ENCODE measurements at regions not wholly inside any gene's neighbourhood (a gene's known extent, or its start where the extent isn't known, plus 50 kb on each side); places are given as distances from the start of the nearest gene placed in this dataset.

DNA sequence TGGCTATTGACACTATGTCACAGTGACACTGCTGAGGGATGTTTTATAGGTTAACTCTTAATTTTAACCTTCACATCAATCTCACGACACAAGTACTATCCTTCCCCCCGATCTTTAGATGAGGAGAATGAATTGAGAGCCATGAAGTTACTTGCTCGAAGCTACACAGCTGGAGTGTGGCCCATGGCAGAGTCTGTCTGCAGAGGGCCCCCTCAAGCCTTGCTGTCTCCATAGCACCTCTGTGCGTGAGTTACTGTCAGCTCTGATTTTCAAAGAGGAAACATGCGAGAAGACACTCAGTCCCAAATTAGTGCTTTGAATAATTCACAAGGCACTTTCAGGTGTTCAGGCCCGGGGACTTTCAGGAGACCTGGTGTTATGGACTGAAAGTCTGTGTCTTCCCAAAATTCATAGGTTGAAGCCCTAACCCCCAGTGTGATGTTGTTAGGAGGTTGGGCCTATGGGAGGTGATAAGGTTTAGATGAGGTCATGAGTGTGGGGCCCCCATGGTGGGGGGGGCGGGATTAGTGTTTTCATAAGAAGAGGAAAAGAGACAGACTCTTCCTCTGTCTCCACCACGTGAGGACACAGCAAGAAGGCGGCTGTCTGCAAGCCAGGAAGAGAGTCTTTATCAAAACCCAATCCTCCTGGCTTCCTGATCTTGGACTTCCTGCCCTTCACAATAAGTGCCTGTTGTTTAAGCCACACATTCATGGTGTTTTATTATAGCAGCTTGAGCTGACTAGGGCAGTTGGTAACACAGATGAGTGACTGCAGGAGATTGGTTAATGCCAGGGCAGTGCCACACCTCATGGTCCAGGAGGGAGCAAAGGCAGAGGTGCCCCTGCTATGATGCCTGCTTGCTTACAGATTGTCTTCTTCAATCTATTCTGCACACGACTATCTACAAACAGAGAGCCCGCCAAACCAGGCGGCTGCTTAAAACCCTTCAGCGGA is 281.8 kb downstream of the HAPSTR1 start:
- ATAC-seq = no peak
- TF ChIP-seq GLIS3 (CRISPR knock-in tag; IDR thresholded peaks at IDR 0.05) = no peak
- no peak for TF ChIP-seq TOX (CRISPR knock-in tag; IDR thresholded peaks at IDR 0.05; ENCODE audit: borderline replicate concordance)
- TF ChIP-seq, protein P1, sequence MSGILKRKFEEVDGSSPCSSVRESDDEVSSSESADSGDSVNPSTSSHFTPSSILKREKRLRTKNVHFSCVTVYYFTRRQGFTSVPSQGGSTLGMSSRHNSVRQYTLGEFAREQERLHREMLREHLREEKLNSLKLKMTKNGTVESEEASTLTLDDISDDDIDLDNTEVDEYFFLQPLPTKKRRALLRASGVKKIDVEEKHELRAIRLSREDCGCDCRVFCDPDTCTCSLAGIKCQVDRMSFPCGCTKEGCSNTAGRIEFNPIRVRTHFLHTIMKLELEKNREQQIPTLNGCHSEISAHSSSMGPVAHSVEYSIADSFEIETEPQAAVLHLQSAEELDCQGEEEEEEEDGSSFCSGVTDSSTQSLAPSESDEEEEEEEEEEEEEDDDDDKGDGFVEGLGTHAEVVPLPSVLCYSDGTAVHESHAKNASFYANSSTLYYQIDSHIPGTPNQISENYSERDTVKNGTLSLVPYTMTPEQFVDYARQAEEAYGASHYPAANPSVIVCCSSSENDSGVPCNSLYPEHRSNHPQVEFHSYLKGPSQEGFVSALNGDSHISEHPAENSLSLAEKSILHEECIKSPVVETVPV (CRISPR knock-in tag; IDR thresholded peaks at IDR 0.05) = no peak
- TF ChIP-seq ZNF8 (CRISPR knock-in tag; IDR thresholded peaks at IDR 0.05) = no peak
- TF ChIP-seq ZC3H10 (CRISPR knock-in tag; IDR thresholded peaks at IDR 0.05) = no peak
- no peak for TF ChIP-seq CSDC2 (CRISPR knock-in tag; IDR thresholded peaks at IDR 0.05)
- no peak for TF ChIP-seq PPARA (CRISPR knock-in tag; IDR thresholded peaks at IDR 0.05; ENCODE audit: borderline replicate concordance)
- TF ChIP-seq ZFP3 (CRISPR knock-in tag; IDR thresholded peaks at IDR 0.05) = no peak
- TF ChIP-seq BACH2 (CRISPR knock-in tag; IDR thresholded peaks at IDR 0.05; ENCODE audit: borderline replicate concordance) = no peak
- TF ChIP-seq ARNTL (CRISPR knock-in tag; IDR thresholded peaks at IDR 0.05; ENCODE audit: borderline replicate concordance, low read depth) = no peak
- no peak for TF ChIP-seq ZNF70 (CRISPR knock-in tag; IDR thresholded peaks at IDR 0.05)
- TF ChIP-seq, protein P2, sequence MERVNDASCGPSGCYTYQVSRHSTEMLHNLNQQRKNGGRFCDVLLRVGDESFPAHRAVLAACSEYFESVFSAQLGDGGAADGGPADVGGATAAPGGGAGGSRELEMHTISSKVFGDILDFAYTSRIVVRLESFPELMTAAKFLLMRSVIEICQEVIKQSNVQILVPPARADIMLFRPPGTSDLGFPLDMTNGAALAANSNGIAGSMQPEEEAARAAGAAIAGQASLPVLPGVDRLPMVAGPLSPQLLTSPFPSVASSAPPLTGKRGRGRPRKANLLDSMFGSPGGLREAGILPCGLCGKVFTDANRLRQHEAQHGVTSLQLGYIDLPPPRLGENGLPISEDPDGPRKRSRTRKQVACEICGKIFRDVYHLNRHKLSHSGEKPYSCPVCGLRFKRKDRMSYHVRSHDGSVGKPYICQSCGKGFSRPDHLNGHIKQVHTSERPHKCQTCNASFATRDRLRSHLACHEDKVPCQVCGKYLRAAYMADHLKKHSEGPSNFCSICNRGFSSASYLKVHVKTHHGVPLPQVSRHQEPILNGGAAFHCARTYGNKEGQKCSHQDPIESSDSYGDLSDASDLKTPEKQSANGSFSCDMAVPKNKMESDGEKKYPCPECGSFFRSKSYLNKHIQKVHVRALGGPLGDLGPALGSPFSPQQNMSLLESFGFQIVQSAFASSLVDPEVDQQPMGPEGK (CRISPR knock-in tag; IDR thresholded peaks at IDR 0.05; ENCODE audit: borderline replicate concordance) = no peak
- no peak for TF ChIP-seq ESRRG (CRISPR knock-in tag; IDR thresholded peaks at IDR 0.05)
- no peak for TF ChIP-seq ISL1 (CRISPR knock-in tag; IDR thresholded peaks at IDR 0.05)
- TF ChIP-seq, protein P3, sequence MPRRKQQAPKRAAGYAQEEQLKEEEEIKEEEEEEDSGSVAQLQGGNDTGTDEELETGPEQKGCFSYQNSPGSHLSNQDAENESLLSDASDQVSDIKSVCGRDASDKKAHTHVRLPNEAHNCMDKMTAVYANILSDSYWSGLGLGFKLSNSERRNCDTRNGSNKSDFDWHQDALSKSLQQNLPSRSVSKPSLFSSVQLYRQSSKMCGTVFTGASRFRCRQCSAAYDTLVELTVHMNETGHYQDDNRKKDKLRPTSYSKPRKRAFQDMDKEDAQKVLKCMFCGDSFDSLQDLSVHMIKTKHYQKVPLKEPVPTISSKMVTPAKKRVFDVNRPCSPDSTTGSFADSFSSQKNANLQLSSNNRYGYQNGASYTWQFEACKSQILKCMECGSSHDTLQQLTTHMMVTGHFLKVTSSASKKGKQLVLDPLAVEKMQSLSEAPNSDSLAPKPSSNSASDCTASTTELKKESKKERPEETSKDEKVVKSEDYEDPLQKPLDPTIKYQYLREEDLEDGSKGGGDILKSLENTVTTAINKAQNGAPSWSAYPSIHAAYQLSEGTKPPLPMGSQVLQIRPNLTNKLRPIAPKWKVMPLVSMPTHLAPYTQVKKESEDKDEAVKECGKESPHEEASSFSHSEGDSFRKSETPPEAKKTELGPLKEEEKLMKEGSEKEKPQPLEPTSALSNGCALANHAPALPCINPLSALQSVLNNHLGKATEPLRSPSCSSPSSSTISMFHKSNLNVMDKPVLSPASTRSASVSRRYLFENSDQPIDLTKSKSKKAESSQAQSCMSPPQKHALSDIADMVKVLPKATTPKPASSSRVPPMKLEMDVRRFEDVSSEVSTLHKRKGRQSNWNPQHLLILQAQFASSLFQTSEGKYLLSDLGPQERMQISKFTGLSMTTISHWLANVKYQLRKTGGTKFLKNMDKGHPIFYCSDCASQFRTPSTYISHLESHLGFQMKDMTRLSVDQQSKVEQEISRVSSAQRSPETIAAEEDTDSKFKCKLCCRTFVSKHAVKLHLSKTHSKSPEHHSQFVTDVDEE (CRISPR knock-in tag; IDR thresholded peaks at IDR 0.05) = no peak
- no peak for TF ChIP-seq SNAI2 (CRISPR knock-in tag; IDR thresholded peaks at IDR 0.05)
- no peak for TF ChIP-seq OSR1 (CRISPR knock-in tag; IDR thresholded peaks at IDR 0.05)
- no peak for TF ChIP-seq RARB (CRISPR knock-in tag; IDR thresholded peaks at IDR 0.05)
- TF ChIP-seq ZFP30 (CRISPR knock-in tag; IDR thresholded peaks at IDR 0.05) = no peak
- no peak for TF ChIP-seq TCF4 (CRISPR knock-in tag; IDR thresholded peaks at IDR 0.05; ENCODE audit: borderline replicate concordance)

DNA sequence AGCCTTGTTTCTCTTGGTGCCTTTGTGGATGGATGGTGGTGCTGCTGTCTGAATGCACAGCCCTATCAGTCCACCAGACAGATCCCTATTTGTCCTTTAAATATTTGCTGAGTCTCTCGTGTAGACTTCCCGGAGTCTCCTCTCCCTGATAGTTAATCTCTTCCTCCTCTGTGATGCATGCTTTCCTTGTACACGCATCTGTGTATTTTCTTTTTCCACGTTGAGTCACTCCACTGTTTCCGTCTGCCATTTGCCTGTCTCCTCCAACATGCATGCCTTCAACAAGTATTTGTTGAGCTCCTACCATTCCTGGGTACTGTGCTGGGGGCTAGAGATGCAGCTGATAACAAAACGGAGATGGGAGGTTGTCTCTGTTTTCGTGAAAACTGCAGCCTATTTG is 282.6 kb downstream of the HAPSTR1 start:
- TF ChIP-seq ARNTL (CRISPR knock-in tag; IDR thresholded peaks at IDR 0.05; ENCODE audit: borderline replicate concordance, low read depth) (no peak), CSDC2 (CRISPR knock-in tag; IDR thresholded peaks at IDR 0.05) (no peak), ZNF565 (CRISPR knock-in tag; conservative IDR thresholded peaks at IDR 0.05; ENCODE audit: low read depth) (no peak), ZNF70 (CRISPR knock-in tag; IDR thresholded peaks at IDR 0.05) (no peak), OSR1 (CRISPR knock-in tag; IDR thresholded peaks at IDR 0.05) (no peak), RARB (CRISPR knock-in tag; IDR thresholded peaks at IDR 0.05) (no peak), BACH2 (CRISPR knock-in tag; IDR thresholded peaks at IDR 0.05; ENCODE audit: borderline replicate concordance) (no peak)
- no peak for ATAC-seq

DNA sequence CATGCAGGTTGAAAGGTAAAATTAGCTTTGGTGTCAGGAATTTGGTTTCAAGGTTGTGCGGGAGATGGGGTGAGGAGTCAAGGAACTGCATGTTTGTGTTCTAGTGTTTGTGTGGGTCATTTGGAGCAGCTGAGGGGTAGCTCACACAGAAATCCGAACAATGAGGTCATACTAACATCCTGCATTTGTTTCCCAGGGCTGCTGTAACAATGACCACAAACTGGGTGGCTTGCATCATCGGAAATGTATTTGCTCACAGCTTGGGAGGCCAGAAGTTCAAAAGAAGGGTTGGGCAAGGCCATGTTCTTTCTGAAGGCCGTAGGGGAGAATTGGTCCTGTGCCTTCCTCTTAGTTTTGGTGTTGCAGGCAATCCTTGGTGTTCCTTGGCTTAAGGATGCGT is 287.4 kb downstream of the HAPSTR1 start:
- no peak for ATAC-seq
- TF ChIP-seq ARNTL (CRISPR knock-in tag; IDR thresholded peaks at IDR 0.05; ENCODE audit: borderline replicate concordance, low read depth) (no peak), ZNF8 (CRISPR knock-in tag; IDR thresholded peaks at IDR 0.05) (no peak), ESRRG (CRISPR knock-in tag; IDR thresholded peaks at IDR 0.05) (no peak), RARB (CRISPR knock-in tag; IDR thresholded peaks at IDR 0.05) (no peak), ZNF565 (CRISPR knock-in tag; conservative IDR thresholded peaks at IDR 0.05; ENCODE audit: low read depth) (no peak), ZC3H10 (CRISPR knock-in tag; IDR thresholded peaks at IDR 0.05) (no peak), ZFP30 (CRISPR knock-in tag; IDR thresholded peaks at IDR 0.05) (no peak), GLIS3 (CRISPR knock-in tag; IDR thresholded peaks at IDR 0.05) (no peak), SNAI2 (CRISPR knock-in tag; IDR thresholded peaks at IDR 0.05) (no peak), ZFP3 (CRISPR knock-in tag; IDR thresholded peaks at IDR 0.05) (no peak)
- TF ChIP-seq, protein P4, sequence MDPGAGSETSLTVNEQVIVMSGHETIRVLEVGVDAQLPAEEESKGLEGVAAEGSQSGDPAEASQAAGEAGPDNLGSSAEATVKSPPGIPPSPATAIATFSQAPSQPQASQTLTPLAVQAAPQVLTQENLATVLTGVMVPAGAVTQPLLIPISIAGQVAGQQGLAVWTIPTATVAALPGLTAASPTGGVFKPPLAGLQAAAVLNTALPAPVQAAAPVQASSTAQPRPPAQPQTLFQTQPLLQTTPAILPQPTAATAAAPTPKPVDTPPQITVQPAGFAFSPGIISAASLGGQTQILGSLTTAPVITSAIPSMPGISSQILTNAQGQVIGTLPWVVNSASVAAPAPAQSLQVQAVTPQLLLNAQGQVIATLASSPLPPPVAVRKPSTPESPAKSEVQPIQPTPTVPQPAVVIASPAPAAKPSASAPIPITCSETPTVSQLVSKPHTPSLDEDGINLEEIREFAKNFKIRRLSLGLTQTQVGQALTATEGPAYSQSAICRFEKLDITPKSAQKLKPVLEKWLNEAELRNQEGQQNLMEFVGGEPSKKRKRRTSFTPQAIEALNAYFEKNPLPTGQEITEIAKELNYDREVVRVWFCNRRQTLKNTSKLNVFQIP (CRISPR knock-in tag; IDR thresholded peaks at IDR 0.05; ENCODE audit: borderline replicate concordance, low read depth) = no peak
- TF ChIP-seq, protein P3 (CRISPR knock-in tag; IDR thresholded peaks at IDR 0.05) = no peak
- TF ChIP-seq, protein P5, sequence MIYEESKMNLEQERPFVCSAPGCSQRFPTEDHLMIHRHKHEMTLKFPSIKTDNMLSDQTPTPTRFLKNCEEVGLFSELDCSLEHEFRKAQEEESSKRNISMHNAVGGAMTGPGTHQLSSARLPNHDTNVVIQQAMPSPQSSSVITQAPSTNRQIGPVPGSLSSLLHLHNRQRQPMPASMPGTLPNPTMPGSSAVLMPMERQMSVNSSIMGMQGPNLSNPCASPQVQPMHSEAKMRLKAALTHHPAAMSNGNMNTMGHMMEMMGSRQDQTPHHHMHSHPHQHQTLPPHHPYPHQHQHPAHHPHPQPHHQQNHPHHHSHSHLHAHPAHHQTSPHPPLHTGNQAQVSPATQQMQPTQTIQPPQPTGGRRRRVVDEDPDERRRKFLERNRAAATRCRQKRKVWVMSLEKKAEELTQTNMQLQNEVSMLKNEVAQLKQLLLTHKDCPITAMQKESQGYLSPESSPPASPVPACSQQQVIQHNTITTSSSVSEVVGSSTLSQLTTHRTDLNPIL (CRISPR knock-in tag; IDR thresholded peaks at IDR 0.05; ENCODE audit: low read depth) = no peak

Data from SK-N-SH treated with all-trans-retinoic acid at 6 μM for 48 hours (cell line).